Adrenal gland (tissue), 9 donors: ENCODE measurements at regions not wholly inside any gene's neighbourhood (a gene's known extent, or its start where the extent isn't known, plus 50 kb on each side); places are given as distances from the start of the nearest gene placed in this dataset.

ENCODE experiments used
- DNase-seq, 7 donors: peaks; one replicate each; pipeline ENCODE4 v3.0.0-alpha.2; 2019 to 2020
- H3K27ac ChIP-seq, 5 donors: fragments of 200-600 bp; sonication (generic) in 4 of 5; 1 replicate in 3 of 5; 2 replicates in 2 of 5; pipeline versions ENCODE4 v1.5.1 to v1.8.0; 2016 to 2020; ENCODE audit warnings: mild to moderate bottlenecking in 1 of 5
- H3K27me3 ChIP-seq: fragments of 200-600 bp; 2 replicates; pipeline ENCODE4 v1.8.0; 2021
- H3K36me3 ChIP-seq, 2 donors: fragments of 200-600 bp; replicated peaks in 1 of 2; 1 replicate in 1 of 2; 2 replicates in 1 of 2; pipeline versions ENCODE4 v1.5.1 to v1.8.0; 2018 to 2022
- H3K4me1 ChIP-seq, 2 donors: fragments of 200-600 bp; replicated peaks in 1 of 2; 1 replicate in 1 of 2; 2 replicates in 1 of 2; pipeline versions ENCODE4 v1.5.1 to v1.8.0; 2018 to 2021
- H3K4me3 ChIP-seq, 4 donors: fragments of 200-600 bp; sonication (generic) in 3 of 4; one replicate each; pipeline ENCODE4 v1.5.1; 2016 to 2018
- H3K9me3 ChIP-seq, 3 donors: fragments of 200-600 bp; sonication (generic) in 1 of 3; replicated peaks in 1 of 3; 1 replicate in 2 of 3; 2 replicates in 1 of 3; pipeline versions ENCODE4 v1.5.1 to v1.8.0; 2016 to 2021
- CTCF ChIP-seq, 6 experiments: fragments of 450-650 bp in 4 of 6; fragments of 200-600 bp in 2 of 6; sonication (generic) in 1 of 6; IDR thresholded peaks; 1 replicate in 5 of 6; 2 replicates in 1 of 6; pipeline versions ENCODE4 v1.5.1 to v1.8.0; 2016 to 2021; ENCODE audit warnings: antibody characterized with exemption in 6 of 6, mild to moderate bottlenecking in 2 of 6, moderate library complexity in 1 of 6
- POLR2A ChIP-seq, 2 donors: fragments of 450-650 bp; IDR thresholded peaks; one replicate each; pipeline ENCODE4 v1.6.1; 2017; ENCODE audit warnings: antibody characterized with exemption in 2 of 2, mild to moderate bottlenecking in 2 of 2, moderate library complexity in 1 of 2
- WGBS, 4 donors: extraction: QIAGEN DNeasy Blood & Tissue Kit in 2 of 4; methylation state at CpG; one replicate each; pipeline versions ENCODE4 v1.1.5 to v1.1.7; 2013 to 2017; 5-methylcytosine and 5-hydroxymethylcytosine counted together
- intact Hi-C, 2 donors: fragments of 100-400 bp; cut with DNase I; formaldehyde crosslinking; loops; one replicate each; pipeline versions ENCODE4 v1.14.1 to v1.15.0; 2022 to 2023
- donor health status: healthy with polysubstance abuse.
- donor health status: Bipolar disorder and iron deficiency.
- donor health status: DM: yes; HTN: yes; CAD: no.
- donor health status: DM: no; HTN: no; CAD: no.
- donor health status: DM: no; HTN: no; CAD: no.

GRCh38 chr4:42729505-42730237, 72.8 kb upstream of the ATP8A1 start:
- Histone ChIP-seq H3K27ac (no peak overlapping the region), H3K4me3 (no peak overlapping the region), H3K9me3 (no peaks in the 10 kb centered on the region), H3K27me3 (no peaks in the 10 kb centered on the region), H3K4me1 (no peaks in the 10 kb centered on the region), H3K36me3 (no peaks in the 10 kb centered on the region)
- intact Hi-C loops: no loop called here
- no peak for TF ChIP-seq CTCF (IDR thresholded peaks at IDR 0.05)
- no peak for TF ChIP-seq POLR2A (IDR thresholded peaks at IDR 0.05)
- no peak for DNase-seq
- 51 to 63% (median 57%) methylated on average over 4 of the region's 4 CpGs for WGBS, 4 donors

- H3K27ac ChIP-seq: no peak overlapping the region
- no peaks in the 10 kb centered on the region for H3K36me3 ChIP-seq
- H3K4me3 ChIP-seq: no peak overlapping the region
- 71 to 77% (median 75%) methylated on average over 3 of the region's 3 CpGs for WGBS, 4 donors
- no peak for TF ChIP-seq CTCF (IDR thresholded peaks at IDR 0.05)
- no peak for TF ChIP-seq POLR2A (IDR thresholded peaks at IDR 0.05)
- H3K9me3 ChIP-seq: no peaks in the 10 kb centered on the region
- H3K4me1 ChIP-seq: no peaks in the 10 kb centered on the region
- intact Hi-C loops: no loop called here
- DNase-seq: no peak
- H3K27me3 ChIP-seq: no peaks in the 10 kb centered on the region
These were observed 67.5 kb upstream of the ATP8A1 start for GRCh38 chr4:42724451-42724850.

DNA sequence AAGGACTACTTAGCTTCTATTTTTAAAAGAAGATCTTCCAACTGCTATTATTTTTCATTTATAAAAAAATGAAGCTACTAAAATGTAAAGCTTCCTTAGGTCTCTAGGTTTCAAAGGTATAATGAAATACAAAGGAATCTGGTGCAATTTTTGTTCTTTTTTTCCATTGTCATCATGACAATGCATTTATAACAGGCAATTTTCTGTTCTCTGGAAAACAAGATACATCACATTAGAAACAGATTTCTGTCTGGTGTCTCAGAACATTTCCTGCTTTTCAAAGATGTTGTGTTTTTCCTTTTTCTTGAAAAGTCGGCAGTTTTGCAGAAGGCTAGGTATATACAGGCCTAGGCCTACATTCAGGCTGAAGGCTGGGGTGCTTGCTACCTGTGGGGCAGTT, 63.6 kb upstream of the ATP8A1 start:
- no peak for DNase-seq
- H3K27ac ChIP-seq: no peak overlapping the region
- no peaks in the 10 kb centered on the region for H3K4me1 ChIP-seq
- 41 to 54% (median 51%) methylated on average over 1 of the region's 1 CpG for WGBS, 4 donors
- no peaks in the 10 kb centered on the region for H3K9me3 ChIP-seq
- no peak for TF ChIP-seq POLR2A (IDR thresholded peaks at IDR 0.05)
- no peak for TF ChIP-seq CTCF (IDR thresholded peaks at IDR 0.05)
- intact Hi-C loops: no loop called here
- H3K27me3 ChIP-seq: no peaks in the 10 kb centered on the region
- no peak overlapping the region for H3K4me3 ChIP-seq
- H3K36me3 ChIP-seq: no peaks in the 10 kb centered on the region

DNA sequence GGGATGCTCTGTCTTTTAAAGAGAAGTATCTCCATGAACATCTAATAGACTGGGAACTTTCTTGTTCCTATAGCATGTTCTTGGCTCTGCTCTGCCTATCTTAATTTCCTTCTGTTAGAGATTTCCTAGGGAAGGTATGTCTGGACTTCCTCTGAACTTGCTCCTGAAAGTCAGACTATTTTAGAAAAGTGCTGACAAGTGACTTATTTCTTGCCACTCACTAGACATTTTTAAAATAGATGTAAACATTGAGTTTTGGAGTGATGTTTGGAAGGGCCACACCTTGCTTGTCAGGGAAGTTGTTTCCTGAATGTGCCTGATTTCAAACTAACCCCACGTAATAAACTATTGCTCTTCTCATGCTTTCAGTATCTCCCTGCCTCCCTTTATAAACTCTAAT, 62.4 kb upstream of the ATP8A1 start:
- intact Hi-C loops: no loop called here
- H3K4me1 ChIP-seq: no peaks in the 10 kb centered on the region
- no peaks in the 10 kb centered on the region for H3K27me3 ChIP-seq
- no peak overlapping the region for H3K27ac ChIP-seq
- H3K36me3 ChIP-seq: no peaks in the 10 kb centered on the region
- no peak overlapping the region for H3K4me3 ChIP-seq
- DNase-seq: no peak
- H3K9me3 ChIP-seq: no peaks in the 10 kb centered on the region
- TF ChIP-seq CTCF (IDR thresholded peaks at IDR 0.05) (no peak), POLR2A (IDR thresholded peaks at IDR 0.05) (no peak)
- 58 to 76% (median 74%) methylated on average over 1 of the region's 1 CpG for WGBS, 4 donors
